GM10266 (cell line): ENCODE measurements at regions not wholly inside any gene's neighbourhood (a gene's known extent, or its start where the extent isn't known, plus 50 kb on each side); places are given as distances from the start of the nearest gene placed in this dataset.
"Not testable (repeated sequence)": the region's sequence is repeated elsewhere in the genome, so short reads cannot be mapped to it uniquely, and the experiment has no call there.

Experiments
- DNase-seq: peaks from one replicate; pipeline ENCODE4 v3.0.0; 2012; ENCODE audit errors: extremely low spot score
- CTCF ChIP-seq: IDR thresholded peaks from 2 replicates; pipeline ENCODE4 v1.5.1; 2012; ENCODE audit warnings: mild to moderate bottlenecking, low read depth; ENCODE audit not compliant: control insufficient read depth, insufficient read depth; ENCODE audit errors: missing control alignments

- TF ChIP-seq CTCF = no peak
- DNase-seq = no peak
These were observed 249.2 kb upstream of the FIGN start for GRCh38 chr2:163984986-163985385.

- DNase-seq = no peak
- TF ChIP-seq CTCF = no peak
These were observed 248.1 kb upstream of the FIGN start for GRCh38 chr2:163983911-163984310.

- TF ChIP-seq CTCF = no peak
- DNase-seq = no peak
These were observed 247.1 kb upstream of the FIGN start for GRCh38 chr2:163982938-163983337.

- no peak for DNase-seq
- no peak for TF ChIP-seq CTCF
These were observed 239.0 kb upstream of the FIGN start for GRCh38 chr2:163974766-163975165.

- TF ChIP-seq CTCF = no peak
These were observed 234.4 kb upstream of the FIGN start for GRCh38 chr2:163970058-163970813.

GRCh38 chr2:163964278-163964677, 228.5 kb upstream of the FIGN start:
- not testable (repeated sequence) for DNase-seq

More at GRCh38 chr2:163970058-163970813, 234.4 kb upstream of the FIGN start:
- DNase-seq = no peak

- DNase-seq = no peak
These were observed 217.6 kb upstream of the FIGN start for GRCh38 chr2:163953390-163953907.

More at GRCh38 chr2:163953390-163953907, 217.6 kb upstream of the FIGN start:
- TF ChIP-seq CTCF = no peak
